Ureter (tissue), 1 donor: ENCODE measurements at regions not wholly inside any gene's neighbourhood (a gene's known extent, or its start where the extent isn't known, plus 50 kb on each side); places are given as distances from the start of the nearest gene placed in this dataset.
"Not testable (repeated sequence)": the region's sequence is repeated elsewhere in the genome, so short reads cannot be mapped to it uniquely, and the experiment has no call there.

Source experiments
- DNase-seq: peaks from one replicate; pipeline ENCODE4 v3.0.0-alpha.2; 2020; ENCODE audit warnings: low spot score
- donor health status: DM: yes; HTN: yes; CAD: no.

DNA sequence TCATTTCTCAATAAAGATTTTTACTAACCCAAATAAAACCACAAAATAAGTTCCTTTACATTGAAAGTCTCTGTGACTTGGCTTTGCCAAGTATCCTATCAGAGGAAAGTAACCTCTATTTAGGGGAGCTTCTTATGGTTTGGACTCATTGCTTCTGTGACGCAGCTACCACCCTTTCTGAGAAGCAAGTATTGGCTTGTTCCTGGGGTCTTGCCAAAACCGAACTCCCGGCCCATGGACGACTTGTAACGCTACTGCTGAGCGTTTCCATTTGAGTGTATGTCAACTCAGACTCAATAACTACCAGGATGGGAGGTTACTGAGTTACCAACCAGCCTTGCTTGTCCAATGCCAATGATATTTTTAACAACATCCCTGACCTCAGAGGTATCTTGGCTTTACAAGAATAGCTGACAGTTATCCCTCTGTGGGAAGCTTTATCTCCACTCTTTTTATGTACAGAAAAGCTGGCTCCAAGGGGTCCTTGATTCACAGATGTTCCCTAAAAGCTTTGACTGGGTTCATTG lies 911.9 kb downstream of the TTLL7 start:
- DNase-seq: no peak

DNA sequence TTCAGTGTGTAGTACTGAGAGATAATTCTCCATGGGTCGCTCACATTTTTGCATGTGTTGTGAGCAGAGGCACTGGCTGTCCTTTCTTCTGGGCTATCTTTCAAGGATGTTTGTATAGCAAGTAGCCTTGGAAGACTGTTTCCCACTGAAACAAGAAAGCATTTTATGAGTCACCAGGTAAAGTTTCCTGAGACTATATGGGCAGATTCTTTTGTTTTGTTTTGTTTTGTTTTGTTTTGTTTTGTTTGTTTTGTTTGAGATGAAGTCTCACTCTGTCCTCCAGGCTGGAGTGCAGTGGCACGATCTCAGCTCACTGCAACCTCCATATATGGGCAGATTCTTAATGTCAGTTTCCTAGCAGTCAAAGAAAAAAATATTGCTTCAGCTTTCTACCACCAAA lies 912.6 kb downstream of the TTLL7 start:
- DNase-seq: no peak

DNA sequence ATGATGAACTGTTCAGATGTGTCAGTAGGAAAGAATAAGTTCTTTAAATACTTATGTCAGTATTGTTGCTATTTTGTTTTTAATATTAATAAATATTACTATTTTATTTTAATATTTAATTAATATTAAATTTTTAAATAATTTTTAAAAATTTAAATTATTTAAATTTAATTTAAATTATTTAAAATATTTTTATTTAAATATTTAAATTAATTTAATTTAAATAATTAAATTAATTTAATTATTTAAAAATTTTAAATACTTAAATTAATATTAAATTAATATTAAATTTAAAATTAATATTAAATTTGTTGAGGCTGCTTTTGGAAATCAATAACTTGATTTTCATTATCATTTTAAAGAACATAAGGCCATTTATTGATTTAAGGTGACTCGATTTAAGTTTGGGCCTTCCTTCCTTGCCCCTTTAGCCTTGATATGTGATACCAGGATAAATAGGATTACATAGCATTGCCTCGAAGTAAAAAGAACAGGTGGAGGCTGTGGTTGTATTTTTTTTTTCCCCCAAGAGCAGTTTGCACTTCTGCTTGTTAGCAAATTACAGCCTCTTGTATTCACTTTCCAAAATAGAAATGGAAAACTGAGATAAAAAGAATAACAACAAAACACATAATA lies 915.2 kb downstream of the TTLL7 start:
- no peak for DNase-seq

DNA sequence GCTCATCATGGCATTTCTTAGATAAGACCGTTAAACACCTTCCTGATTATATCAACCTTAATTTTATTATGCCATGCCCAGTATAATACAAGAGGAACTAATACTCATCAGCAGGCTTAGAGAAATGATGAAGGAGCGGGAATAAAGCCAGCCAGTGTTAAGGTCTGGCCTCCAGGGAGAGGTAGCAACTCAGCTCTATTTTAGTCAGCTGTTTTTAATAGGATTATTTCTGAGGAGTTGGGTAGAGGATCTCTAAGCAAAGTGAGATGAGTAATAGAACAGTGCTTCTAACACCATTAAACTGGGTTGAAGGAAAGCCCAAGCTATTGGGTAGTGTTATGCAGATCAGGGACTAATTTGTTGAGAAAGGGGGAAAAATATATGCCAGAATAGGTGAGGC lies 921.5 kb downstream of the TTLL7 start:
- no peak for DNase-seq

DNA sequence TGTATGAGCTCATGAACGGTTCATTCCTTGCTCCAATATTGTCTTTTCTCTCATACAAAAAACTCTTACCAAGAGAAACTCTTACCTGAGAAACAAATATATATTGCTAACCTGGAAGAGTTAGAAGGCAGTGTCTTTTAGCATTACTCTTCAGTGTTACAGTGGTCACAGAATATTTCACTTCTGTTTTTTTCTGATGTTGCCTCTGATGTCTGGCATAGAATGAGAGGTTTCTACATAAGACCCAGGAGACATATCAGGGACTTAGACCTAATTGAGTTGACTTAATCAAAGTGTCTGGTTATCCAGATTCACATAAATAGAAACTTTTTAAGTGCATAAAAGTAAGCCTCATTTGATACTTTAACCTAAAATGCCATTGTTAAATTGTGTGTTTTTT lies 923.8 kb downstream of the TTLL7 start:
- no peak for DNase-seq

DNA sequence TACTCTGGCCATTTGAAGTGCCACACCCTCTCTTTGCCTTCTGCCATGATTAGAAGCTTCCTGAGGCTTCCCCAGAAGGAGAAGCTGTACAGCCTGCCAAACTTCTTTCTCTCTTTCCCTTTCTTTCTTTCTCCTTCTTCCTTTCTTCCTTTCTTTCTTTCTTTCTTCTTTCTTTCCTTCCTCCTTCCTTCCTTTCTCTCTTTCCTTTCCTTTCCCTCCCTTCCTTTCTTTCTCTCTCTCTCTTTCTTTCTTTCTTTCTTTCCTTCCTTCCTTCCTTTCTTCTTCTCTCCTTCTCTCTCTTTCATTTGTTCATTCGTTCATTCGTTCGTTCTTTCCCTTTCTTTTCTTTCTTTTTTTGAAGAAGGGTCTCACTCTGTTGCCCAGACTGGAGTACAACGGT lies 931.0 kb downstream of the TTLL7 start:
- no peak for DNase-seq

DNA sequence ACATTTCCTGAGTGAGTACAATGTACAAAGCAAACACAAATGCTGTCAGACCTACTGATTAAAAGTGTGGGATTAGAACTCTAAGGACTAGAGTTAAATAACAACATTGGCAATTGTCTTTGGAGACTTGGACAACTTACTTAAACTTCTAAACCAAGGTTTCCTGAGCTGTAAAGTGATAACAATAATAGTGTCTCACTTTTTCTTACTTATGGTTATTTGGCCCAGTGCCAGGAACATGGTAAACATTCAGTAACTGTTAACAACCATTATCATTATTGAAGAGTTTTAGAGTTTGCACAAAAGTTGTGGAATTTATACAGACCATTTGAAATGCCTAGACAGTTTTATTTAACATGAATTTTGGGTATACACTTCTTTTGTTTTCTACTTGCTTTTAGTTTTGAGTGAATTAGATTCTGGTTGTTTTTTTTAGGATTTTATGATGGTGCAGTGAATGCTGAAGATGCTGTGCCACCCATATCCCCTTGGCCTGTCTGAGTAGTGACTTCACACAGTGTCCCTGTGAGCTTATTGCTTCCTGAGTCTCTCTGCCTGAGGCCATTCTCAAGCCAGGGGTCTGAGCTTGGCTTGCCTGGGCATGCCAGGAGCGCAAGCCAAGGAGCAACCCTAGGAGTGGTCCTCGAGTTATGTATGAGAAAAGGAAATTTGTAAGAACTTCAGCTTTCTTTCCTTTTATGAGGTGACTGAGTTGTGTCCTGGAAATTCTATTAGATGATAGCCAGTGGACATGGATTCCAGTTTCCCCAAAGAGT lies 932.8 kb downstream of the TTLL7 start:
- DNase-seq: no peak

DNA sequence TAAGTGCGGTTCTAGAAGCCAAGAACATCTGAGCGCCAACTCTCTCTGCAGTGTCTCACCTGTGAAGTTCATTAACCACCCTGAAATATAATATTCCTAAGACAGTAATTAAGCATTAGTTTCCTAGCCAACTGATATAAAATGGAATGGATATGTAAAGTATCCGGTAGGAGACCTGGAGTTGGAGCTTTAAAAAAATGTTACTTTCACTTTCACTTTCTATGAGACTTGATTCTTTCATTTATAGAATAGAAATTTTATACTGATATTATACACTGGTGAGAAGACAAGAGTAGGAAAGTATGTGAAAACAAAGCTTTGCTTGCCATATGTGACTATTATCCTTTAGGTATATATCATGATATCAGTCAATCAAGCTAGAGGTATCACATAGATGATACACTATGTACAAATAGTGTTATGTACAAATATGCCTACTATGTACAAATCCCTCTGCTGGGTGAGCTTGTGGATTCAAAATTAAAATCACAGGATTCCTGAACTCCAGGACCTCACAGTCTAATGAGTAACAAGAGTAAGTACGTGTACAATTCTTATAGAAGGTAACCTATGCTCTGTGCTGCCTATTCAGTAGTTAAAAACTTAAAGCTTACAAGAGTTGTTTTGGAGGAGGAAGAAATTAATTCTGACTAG lies 934.2 kb downstream of the TTLL7 start:
- DNase-seq: no peak

DNA sequence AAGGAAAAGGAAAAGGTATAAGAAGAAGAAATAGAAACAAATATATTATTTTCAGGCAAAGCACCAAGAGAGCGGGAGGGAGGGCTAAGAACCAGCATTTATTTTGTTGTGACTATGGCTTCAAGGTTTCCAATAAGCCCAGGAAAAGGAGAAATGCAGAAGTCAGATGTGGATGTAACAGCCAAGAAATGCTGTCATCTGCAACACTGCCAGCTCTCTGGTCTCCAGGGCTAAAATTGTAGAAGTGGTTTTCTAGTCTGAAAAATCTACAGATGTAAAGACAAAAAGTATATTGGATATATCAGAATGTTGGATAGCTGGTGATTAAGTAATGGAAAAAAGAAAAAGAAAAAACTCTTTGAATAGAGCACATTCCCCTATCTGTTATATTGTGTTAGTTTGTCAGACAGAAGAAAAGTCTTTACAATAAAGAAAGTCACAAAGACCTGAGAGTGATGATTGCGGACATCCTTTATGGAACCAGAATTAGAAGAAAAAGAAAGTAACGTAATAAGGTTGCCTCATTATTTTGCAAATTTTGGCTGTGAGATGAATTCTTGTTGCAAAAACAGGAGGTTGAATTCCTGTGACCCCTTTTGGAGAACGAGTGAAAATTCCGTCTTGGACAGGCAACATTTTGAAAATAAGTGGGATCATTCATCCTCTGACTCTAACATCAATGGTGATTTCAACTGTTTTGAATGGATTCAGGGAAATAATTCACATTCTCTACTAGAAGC lies 938.1 kb downstream of the TTLL7 start:
- DNase-seq: no peak

DNA sequence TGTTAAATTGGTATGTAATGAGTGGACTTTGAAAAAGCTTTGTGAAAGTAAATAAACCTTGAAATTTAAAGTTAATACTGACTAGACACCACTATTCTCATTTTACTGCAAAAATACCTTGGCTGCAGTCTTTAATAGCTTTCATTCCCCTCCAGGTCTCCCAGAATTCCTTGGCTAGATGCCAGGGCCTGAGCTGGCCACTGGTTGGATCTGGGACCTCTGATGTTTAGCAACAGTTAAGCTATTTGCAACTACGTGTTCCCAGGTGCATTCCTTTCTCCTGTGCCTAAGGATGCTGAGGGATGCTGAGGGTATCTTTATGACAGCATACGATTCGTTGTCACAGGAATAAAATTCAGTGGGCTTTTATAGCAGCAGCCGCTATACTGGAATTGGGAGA lies 938.7 kb downstream of the TTLL7 start:
- DNase-seq: no peak

DNA sequence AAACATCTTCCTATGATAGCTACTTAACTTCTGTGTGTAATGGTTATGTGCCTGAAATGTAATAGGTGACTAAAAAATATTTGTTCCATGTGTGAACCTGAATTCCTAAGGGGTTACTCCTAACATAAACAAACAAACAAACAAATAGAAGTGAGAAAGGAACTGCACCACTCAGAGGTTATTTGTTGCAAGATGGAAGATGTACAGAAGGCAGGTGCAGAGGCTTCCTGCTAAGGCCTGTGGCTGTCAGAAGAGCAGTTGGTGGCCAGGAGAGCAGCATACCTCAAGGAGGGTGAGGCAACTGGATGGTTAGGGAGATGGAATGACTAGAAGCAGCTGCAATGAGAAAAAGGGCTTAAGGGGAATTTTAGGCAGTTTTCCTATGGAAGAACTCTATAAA lies 940.6 kb downstream of the TTLL7 start:
- no peak for DNase-seq

DNA sequence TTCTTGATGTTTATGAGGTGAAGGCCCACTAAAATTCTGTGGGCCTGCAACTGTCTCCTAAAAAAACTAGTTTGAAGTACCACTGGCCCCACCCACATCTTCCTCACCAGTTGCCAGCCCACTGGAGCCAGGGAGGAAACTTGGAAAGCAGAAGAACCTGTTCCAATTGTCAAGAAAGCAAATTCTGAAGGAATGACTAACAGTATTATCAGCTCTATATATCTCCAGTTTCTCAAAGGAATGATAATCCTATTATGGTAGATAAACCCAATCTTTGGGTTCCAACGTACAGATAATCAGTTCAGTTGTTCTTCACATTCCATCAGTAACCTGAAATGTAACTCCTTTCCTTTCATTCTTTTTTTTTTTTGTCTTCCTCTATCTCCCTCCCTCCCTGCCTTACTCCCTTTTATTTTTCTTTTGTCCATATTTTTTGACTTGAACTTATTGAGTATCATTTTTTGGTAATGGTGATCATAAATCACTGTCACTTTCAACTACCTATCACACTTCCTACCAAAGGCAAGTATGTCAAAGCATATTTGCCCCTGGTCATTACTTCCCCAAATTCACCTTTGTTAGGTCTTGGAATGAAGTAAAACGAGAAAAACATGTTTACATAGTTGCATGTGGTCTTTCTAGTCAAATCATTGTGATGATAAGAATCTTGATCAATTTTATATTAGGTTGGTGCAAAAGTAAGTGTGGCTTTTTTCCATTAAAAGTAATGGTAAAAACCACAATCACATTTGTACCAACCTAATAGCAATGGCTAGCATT lies 943.4 kb downstream of the TTLL7 start:
- no peak for DNase-seq

DNA sequence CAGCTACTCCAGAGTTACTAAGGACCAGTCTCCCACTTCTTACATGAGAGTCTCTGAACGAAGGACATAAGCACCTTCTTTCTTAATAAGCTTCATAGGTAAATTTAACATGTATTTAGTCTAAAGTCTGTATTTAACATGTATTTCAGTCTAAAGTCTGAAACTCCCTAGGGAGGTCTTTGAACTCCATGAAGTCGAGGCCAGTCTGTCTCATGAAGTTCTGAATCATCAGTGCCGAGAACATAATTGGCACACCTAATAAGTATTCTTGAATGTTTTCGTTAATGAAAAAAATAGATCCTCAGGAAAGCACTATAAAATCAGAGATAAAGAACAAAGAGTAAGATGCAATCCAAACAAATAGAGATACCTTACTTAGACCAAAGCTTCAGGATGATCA lies 945.5 kb downstream of the TTLL7 start:
- no peak for DNase-seq

DNA sequence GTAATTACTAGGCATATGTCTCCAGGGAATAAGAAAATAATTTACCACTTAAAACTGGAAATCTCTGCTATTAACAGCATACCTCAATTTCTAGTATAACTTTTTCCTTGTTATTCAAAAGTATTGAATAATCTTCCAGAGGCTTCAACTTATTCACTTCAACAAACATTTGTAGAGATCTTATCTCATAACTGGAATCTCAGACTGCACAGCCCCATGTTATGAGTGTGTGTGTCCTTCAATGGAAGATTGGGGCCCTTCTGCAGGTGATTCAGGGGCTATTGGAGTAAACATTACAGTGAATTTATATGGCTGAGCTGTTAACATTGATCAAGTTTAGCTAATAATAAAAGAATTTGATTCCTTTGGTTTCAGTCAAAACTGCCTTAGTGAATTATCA lies 946.1 kb downstream of the TTLL7 start:
- DNase-seq: no peak

DNA sequence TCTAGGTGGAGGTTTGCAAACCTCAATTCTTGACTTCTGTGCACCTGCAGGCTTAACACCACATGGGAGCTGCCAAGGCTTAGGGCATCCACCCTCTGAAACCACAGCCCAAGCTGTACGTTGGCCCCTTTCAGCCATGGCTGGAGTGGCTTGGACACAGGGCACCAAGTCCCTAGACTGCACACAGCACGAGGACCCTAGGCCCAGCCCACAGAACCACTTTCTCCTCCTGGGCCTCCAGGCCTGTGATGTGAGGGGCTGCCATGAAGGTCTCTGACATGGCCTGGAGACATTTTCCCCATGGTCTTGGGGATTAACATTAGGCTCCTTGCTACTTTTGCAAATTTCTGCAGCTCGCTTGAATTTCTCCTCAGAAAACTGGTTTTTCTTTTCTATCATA lies 947.9 kb downstream of the TTLL7 start:
- DNase-seq: not testable (repeated sequence)

DNA sequence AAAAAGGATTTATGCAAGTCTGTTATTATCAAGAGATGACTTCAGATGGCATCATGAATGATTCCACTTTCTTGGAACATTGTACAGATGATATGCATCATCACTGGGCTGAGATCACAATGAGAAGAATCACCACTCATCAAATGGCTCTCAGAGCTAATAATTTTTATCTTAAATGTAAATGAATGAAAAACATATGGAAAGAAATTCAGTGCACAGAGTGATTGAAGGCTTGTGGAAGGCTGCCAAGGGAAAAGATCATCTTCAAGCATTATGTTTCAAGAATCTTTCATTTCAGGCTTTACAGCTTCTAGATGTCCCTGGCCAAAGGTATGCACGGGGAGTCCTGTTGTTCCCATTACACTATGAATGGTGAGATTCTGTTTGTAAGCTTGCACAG lies 955.7 kb downstream of the TTLL7 start:
- DNase-seq: no peak

DNA sequence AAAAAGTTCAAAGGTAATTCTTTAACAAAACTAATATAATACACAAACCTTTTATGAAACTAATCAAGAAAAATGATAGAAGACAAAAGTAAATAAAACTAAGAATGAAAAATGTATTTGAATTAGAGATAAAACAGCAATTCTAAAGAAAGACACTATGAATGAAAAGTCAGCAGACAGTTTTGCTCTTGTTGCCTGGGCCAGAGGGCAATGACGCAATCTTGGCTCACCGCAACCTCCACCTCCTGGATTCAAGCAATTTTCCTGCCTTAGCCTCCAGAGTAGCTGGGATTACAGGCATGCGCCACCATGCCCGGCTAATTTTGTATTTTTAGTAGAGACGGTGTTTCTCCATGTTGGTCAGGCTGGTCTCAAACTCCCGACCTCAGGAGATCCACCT lies 959.8 kb downstream of the TTLL7 start:
- DNase-seq: not testable (repeated sequence)

DNA sequence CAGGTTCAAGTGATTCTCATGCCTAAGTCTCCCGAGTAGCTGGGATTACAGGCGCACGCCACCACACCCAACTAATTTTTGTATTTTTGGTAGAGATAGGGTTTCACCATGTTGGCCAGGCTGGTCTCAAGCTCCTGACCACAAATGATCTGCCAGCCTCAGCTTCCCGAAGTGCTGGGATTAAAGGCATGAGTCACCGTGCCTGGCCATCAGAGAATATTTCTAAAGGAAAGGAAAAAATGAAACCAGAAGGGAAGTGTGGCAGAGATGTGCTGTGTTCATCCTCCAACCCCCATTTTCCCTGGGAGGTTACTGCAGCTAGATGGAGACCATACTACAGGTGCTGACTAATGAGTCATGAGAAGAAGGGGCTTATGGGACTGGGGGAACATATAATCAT lies 964.1 kb downstream of the TTLL7 start:
- DNase-seq: no peak

DNA sequence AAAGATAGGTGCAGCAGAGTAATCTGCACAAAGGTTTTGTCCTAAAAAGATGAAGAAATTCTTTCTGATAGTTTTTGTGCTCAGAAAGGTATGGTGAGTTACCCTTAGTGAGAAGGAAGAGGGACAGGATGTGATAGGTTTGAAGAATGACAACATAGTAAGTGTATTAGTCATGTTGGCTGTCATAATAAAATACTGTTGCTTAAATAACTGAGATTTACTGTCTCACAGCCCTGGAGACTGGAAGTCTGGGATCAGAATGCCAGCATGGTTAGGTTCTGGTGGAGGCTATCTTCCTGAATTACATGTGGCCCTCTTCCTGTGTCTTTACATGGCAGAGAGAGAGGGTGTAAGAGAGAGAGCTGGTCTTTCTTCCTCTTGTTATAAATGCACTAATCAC lies 965.2 kb downstream of the TTLL7 start:
- no peak for DNase-seq

DNA sequence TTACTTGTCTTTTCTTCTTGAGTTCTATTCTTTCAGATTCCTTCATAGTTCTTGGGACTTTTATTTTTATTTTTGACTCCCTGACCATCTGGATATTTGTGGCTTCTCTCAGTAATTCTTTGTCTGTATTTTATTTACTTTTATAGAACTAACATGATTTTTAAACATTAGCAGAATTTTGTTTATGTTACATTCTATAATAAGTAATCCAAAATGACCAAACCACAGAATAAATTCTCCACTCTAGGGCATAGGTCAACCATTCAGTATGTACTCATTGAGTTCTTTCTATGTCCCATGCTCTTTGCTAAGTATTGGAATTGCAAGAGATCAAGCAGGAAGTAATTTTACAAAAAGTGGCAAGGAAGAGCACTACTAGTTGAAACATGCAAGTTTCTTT lies 969.0 kb downstream of the TTLL7 start:
- DNase-seq: no peak

DNA sequence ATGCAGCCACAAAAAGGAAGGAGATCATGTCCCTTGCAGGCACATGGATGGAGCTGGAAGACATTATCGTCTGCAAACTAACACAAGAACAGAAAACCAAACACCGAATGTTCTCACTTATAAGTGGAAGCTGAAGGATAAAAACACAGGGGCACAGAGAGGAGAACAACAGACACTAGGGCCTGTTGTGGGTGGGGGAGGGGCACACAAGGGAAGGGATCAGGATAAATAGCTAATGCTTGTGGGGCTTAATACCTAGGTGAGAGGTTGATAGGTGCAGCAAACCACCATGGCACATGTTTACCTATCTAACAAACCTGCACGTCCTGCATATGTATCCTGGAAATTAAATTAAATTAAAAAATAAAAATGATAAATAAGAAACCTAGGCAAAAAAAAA lies 969.9 kb downstream of the TTLL7 start:
- DNase-seq: no peak

DNA sequence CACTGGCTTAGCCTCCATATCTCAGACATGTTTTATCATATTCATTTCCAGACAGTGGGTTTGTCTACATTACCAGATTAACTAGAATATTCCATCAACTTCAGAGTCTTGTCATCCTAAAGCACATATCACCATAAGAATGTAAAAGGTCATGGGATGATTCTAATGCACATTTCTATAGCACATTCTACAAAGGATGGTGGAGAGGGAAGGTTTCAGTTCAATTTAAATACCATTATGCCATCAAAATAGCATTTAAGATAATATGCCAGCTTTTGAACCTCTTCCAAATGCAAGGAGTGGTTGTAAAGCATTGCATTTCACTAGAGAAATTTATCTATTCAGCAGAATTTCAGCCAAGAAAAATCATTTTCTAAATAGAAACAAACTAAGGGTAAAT lies 970.5 kb downstream of the TTLL7 start:
- DNase-seq: no peak
